ENCODE measurements at regions not wholly inside any gene's neighbourhood (a gene's known extent, or its start where the extent isn't known, plus 50 kb on each side); places are given as distances from the start of the nearest gene placed in this dataset.

- peaks cover 0 to 6% of the 10 kb centered on the region in 2 experiments; a peak in 1 of 5 replicates for H3K4me1 ChIP-seq (replicated peaks in 1 of 2; ENCODE audit: control insufficient read depth in 2 of 2, insufficient read depth in 2 of 2, low read length in 2 of 2)
- H3K27ac ChIP-seq (ENCODE audit: extremely low read depth, low read depth, low read length) = no peak overlapping the region
- H3K9me3 ChIP-seq (replicated peaks; ENCODE audit: control insufficient read depth, insufficient read depth, low read depth, low read length) = no peaks in the 10 kb centered on the region
- H3K9ac ChIP-seq (ENCODE audit: insufficient read depth in 1 of 2, low read depth in 2 of 2, low read length in 2 of 2) = no peak overlapping the region
- H3K27me3 ChIP-seq (ENCODE audit: control insufficient read depth in 2 of 2, insufficient read depth in 2 of 2, low read length in 2 of 2) = no peaks in the 10 kb centered on the region; a peak in 2 of 5 replicates
- CTCF ChIA-PET (ENCODE audit: low intra/inter-chr PET ratio) = interaction anchor here (0.6 to 4.1 kb wide), 4 partner anchors 128 to 372 kb away, joined by 3 to 36 read pairs (median 16); partner anchors contain the start of gene LPIN3
- H3K36me3 ChIP-seq (ENCODE audit: control insufficient read depth, insufficient read depth, low read length) = no peaks in the 10 kb centered on the region
- BruUV-seq (replicated peaks) = no TSS peak
- no peak for DNase-seq (ENCODE audit: extremely low read depth in 1 of 4, low spot score in 3 of 4)
- H3K4me3 ChIP-seq = no peak overlapping the region
- in situ Hi-C loops (cut with MboI) (no loop called here), intact Hi-C loops (cut with micrococcal nuclease) (loop anchor here (1.0 to 2.0 kb wide), 3 partner anchors 128 to 372 kb away; no protein-coding TSS in a partner anchor)
- 27% methylated on average over 4 of the region's 4 CpGs for WGBS (ENCODE audit: insufficient coverage, low coverage, missing lambda C conversion rate)
- FAIRE-seq = no peak
- H4K20me1 ChIP-seq (replicated peaks; ENCODE audit: control insufficient read depth, insufficient read depth, low read length) = 0 out of 2 replicates have a peak, but pooled peaks cover 1% of the 10 kb centered on the region
- no peaks in the 10 kb centered on the region for H3K9me1 ChIP-seq (ENCODE audit: control insufficient read depth, insufficient read depth, low read length)
- POLR2A ChIA-PET = no interaction called here
- H3K4me2 ChIP-seq (ENCODE audit: insufficient read depth, low read length) = no peak overlapping the region
- H2AFZ ChIP-seq (ENCODE audit: low read depth, low read length) = no peak overlapping the region
- no peak for ATAC-seq
- H3K79me2 ChIP-seq (ENCODE audit: control insufficient read depth, insufficient read depth, low read length) = no peaks in the 10 kb centered on the region
- TF ChIP-seq MCM3 (IDR thresholded peaks at IDR 0.05) (no peak), ESRRB (CRISPR knock-in tag; IDR thresholded peaks at IDR 0.05; ENCODE audit: borderline replicate concordance) (no peak), ZNF133 (CRISPR knock-in tag; IDR thresholded peaks at IDR 0.05) (no peak), POLR2G (IDR thresholded peaks at IDR 0.05; ENCODE audit: low read depth, low read length) (no peak), HNRNPLL (IDR thresholded peaks at IDR 0.05; ENCODE audit: low read depth, low read length, poor library complexity, severe bottlenecking) (no peak), SMARCA5 (IDR thresholded peaks at IDR 0.05) (no peak), HDAC3 (IDR thresholded peaks at IDR 0.05; ENCODE audit: borderline replicate concordance, partially characterized antibody) (no peak), SAP30 (IDR thresholded peaks at IDR 0.05; ENCODE audit: borderline replicate concordance, insufficient read depth, low read depth, low read length, poor library complexity, severe bottlenecking) (no peak), ZFP91 (CRISPR knock-in tag; IDR thresholded peaks at IDR 0.05) (no peak), PRDM10 (IDR thresholded peaks at IDR 0.05; ENCODE audit: partially characterized antibody) (no peak), RBM15 (IDR thresholded peaks at IDR 0.05; ENCODE audit: insufficient read depth, low read length) (no peak), ZNF197 (CRISPR knock-in tag; IDR thresholded peaks at IDR 0.05; ENCODE audit: low read depth) (no peak), STAT6 (CRISPR knock-in tag; IDR thresholded peaks at IDR 0.05) (no peak), NFRKB (IDR thresholded peaks at IDR 0.05; ENCODE audit: low read depth) (no peak)
These were observed 60.9 kb upstream of the TOP1 start for GRCh38 chr20:40967700-40968099.

All from K562 (cell line).